ENCODE measurements at regions not wholly inside any gene's neighbourhood (a gene's known extent, or its start where the extent isn't known, plus 50 kb on each side); places are given as distances from the start of the nearest gene placed in this dataset.
"Not testable (repeated sequence)": the region's sequence is repeated elsewhere in the genome, so short reads cannot be mapped to it uniquely, and the experiment has no call there.

- H3K4me3 ChIP-seq (replicated peaks in 1 of 3; ENCODE audit: low read depth in 2 of 3, low read length in 3 of 3), result peak overlapping the region in 1 of 3 experiments; percentile 15
- H3K9me3 ChIP-seq (replicated peaks in 1 of 2; ENCODE audit: control insufficient read depth in 1 of 2, insufficient read depth in 1 of 2, low read length in 2 of 2), result peaks cover 66 to 79% of the 10 kb centered on the region in 2 donors
- H3K36me3 ChIP-seq (replicated peaks in 1 of 2; ENCODE audit: control insufficient read depth in 1 of 2, insufficient read depth in 2 of 2, low read length in 2 of 2), result no peaks in the 10 kb centered on the region
- no peak for DNase-seq
- H3K4me1 ChIP-seq (ENCODE audit: control insufficient read depth in 1 of 2, insufficient read depth in 2 of 2, low read length in 2 of 2), result no peaks in the 10 kb centered on the region
- H3K9me3 Mint-ChIP-seq, result peaks cover 0 to 11% (median 4%) of the 10 kb centered on the region in 7 donors
- H3K27me3 ChIP-seq (ENCODE audit: control insufficient read depth in 2 of 2, insufficient read depth in 2 of 2, low read length in 2 of 2), result no peaks in the 10 kb centered on the region
- no peak overlapping the region for H3K4me3 Mint-ChIP-seq
- no peaks in the 10 kb centered on the region for H3K4me1 Mint-ChIP-seq
- H3K9ac ChIP-seq (ENCODE audit: insufficient read depth, low read length, poor library complexity, severe bottlenecking), result no peak overlapping the region
- H2AFZ ChIP-seq (ENCODE audit: insufficient read depth, low read depth, low read length, poor library complexity, severe bottlenecking), result no peak overlapping the region
- H3K36me3 Mint-ChIP-seq, result no peaks in the 10 kb centered on the region
- no peaks in the 10 kb centered on the region for H3K27me3 Mint-ChIP-seq (ENCODE audit: low read depth in 3 of 3)
- no peaks in the 10 kb centered on the region for H3K79me2 ChIP-seq (ENCODE audit: insufficient read depth, low read length)
- no peak overlapping the region for H3K27ac ChIP-seq (ENCODE audit: low read depth in 1 of 2, low read length in 2 of 2)
- no peak for TF ChIP-seq CTCF (IDR thresholded peaks at IDR 0.05)
- H4K20me1 ChIP-seq (ENCODE audit: insufficient read depth, low read length), result no peaks in the 10 kb centered on the region
- no peak overlapping the region for H3K4me2 ChIP-seq (replicated peaks; ENCODE audit: extremely low read depth, low read length, poor library complexity, severe bottlenecking)
- WGBS (ENCODE audit: insufficient coverage), result 74% methylated on average over 44 of the region's 44 CpGs
- H3K27ac Mint-ChIP-seq, result no peak overlapping the region
- intact Hi-C loops (cut with micrococcal nuclease), result no loop called here
Observed at GRCh38 chr21:9767592-9768375, 753.6 kb upstream of the TPTE start.

- H3K4me3 ChIP-seq (replicated peaks in 1 of 3; ENCODE audit: low read depth in 2 of 3, low read length in 3 of 3); intact Hi-C loops (cut with micrococcal nuclease); H3K4me3 Mint-ChIP-seq; DNase-seq; H3K36me3 ChIP-seq (replicated peaks in 1 of 2; ENCODE audit: control insufficient read depth in 1 of 2, insufficient read depth in 2 of 2, low read length in 2 of 2); H3K4me2 ChIP-seq (replicated peaks; ENCODE audit: extremely low read depth, low read length, poor library complexity, severe bottlenecking); H3K9ac ChIP-seq (ENCODE audit: insufficient read depth, low read length, poor library complexity, severe bottlenecking); H2AFZ ChIP-seq (ENCODE audit: insufficient read depth, low read depth, low read length, poor library complexity, severe bottlenecking); H3K27me3 ChIP-seq (ENCODE audit: control insufficient read depth in 2 of 2, insufficient read depth in 2 of 2, low read length in 2 of 2); H4K20me1 ChIP-seq (ENCODE audit: insufficient read depth, low read length); H3K27ac Mint-ChIP-seq; H3K27me3 Mint-ChIP-seq (ENCODE audit: low read depth in 3 of 3); H3K36me3 Mint-ChIP-seq; H3K27ac ChIP-seq (ENCODE audit: low read depth in 1 of 2, low read length in 2 of 2); H3K4me1 ChIP-seq (ENCODE audit: control insufficient read depth in 1 of 2, insufficient read depth in 2 of 2, low read length in 2 of 2); H3K4me1 Mint-ChIP-seq; H3K79me2 ChIP-seq (ENCODE audit: insufficient read depth, low read length): not testable (repeated sequence)
- peaks cover 0 to 11% (median 4%) of the 10 kb centered on the region in 7 donors for H3K9me3 Mint-ChIP-seq
- peaks cover 65 to 76% of the 10 kb centered on the region in 2 donors for H3K9me3 ChIP-seq (replicated peaks in 1 of 2; ENCODE audit: control insufficient read depth in 1 of 2, insufficient read depth in 1 of 2, low read length in 2 of 2)
- WGBS (ENCODE audit: insufficient coverage), result 81% methylated on average over 16 of the region's 21 CpGs
Observed at GRCh38 chr21:9768376-9769130, 752.8 kb upstream of the TPTE start.

- H3K4me1 ChIP-seq (ENCODE audit: control insufficient read depth in 1 of 2, insufficient read depth in 2 of 2, low read length in 2 of 2); H3K36me3 ChIP-seq (replicated peaks in 1 of 2; ENCODE audit: control insufficient read depth in 1 of 2, insufficient read depth in 2 of 2, low read length in 2 of 2); H4K20me1 ChIP-seq (ENCODE audit: insufficient read depth, low read length); H3K4me3 ChIP-seq (replicated peaks in 1 of 3; ENCODE audit: low read depth in 2 of 3, low read length in 3 of 3); H3K36me3 Mint-ChIP-seq; H3K4me3 Mint-ChIP-seq; H3K27me3 Mint-ChIP-seq (ENCODE audit: low read depth in 3 of 3); H3K79me2 ChIP-seq (ENCODE audit: insufficient read depth, low read length); intact Hi-C loops (cut with micrococcal nuclease); H3K9ac ChIP-seq (ENCODE audit: insufficient read depth, low read length, poor library complexity, severe bottlenecking); H3K27me3 ChIP-seq (ENCODE audit: control insufficient read depth in 2 of 2, insufficient read depth in 2 of 2, low read length in 2 of 2); DNase-seq; H3K27ac Mint-ChIP-seq; H2AFZ ChIP-seq (ENCODE audit: insufficient read depth, low read depth, low read length, poor library complexity, severe bottlenecking); H3K4me1 Mint-ChIP-seq; H3K27ac ChIP-seq (ENCODE audit: low read depth in 1 of 2, low read length in 2 of 2); H3K4me2 ChIP-seq (replicated peaks; ENCODE audit: extremely low read depth, low read length, poor library complexity, severe bottlenecking): not testable (repeated sequence)
- WGBS (ENCODE audit: insufficient coverage), result 75% methylated on average over 6 of the region's 9 CpGs
- H3K9me3 ChIP-seq (replicated peaks in 1 of 2; ENCODE audit: control insufficient read depth in 1 of 2, insufficient read depth in 1 of 2, low read length in 2 of 2), result peaks cover 62 to 74% of the 10 kb centered on the region in 2 donors
- peaks cover 0 to 15% (median 4%) of the 10 kb centered on the region in 7 donors for H3K9me3 Mint-ChIP-seq
Observed at GRCh38 chr21:9769131-9769498, 752.3 kb upstream of the TPTE start.

Data from CD14-positive monocyte (primary cell).